ENCODE measurements at regions not wholly inside any gene's neighbourhood (a gene's known extent, or its start where the extent isn't known, plus 50 kb on each side); places are given as distances from the start of the nearest gene placed in this dataset.

- Histone ChIP-seq H3K36me3 (ENCODE audit: control insufficient read depth in 2 of 4, insufficient read depth in 4 of 4, low read length in 3 of 4) (no peaks in the 10 kb centered on the region), H3K23me2 (ENCODE audit: low read depth, low read length) (no peaks in the 10 kb centered on the region), H2AK5ac (ENCODE audit: low read depth, low read length) (no peak overlapping the region), H3K23ac (ENCODE audit: insufficient read length) (no peak overlapping the region), H3K27ac (ENCODE audit: low read depth, low read length) (no peak overlapping the region), H2BK15ac (ENCODE audit: low read length) (no peak overlapping the region), H3K9ac (replicated peaks in 1 of 4; ENCODE audit: extremely low read depth in 1 of 4, low read depth in 3 of 4, low read length in 3 of 4) (no peak overlapping the region), H3K4me3 (ENCODE audit: extremely low read depth in 1 of 4, insufficient read depth in 2 of 4, low read depth in 3 of 4, low read length in 4 of 4) (no peak overlapping the region), H3K9me3 (ENCODE audit: insufficient read depth in 2 of 2, low read depth in 1 of 2, low read length in 1 of 2) (no peaks in the 10 kb centered on the region), H4K91ac (replicated peaks; ENCODE audit: insufficient read length, low read length) (no peak overlapping the region), H3K4me2 (ENCODE audit: insufficient read depth in 1 of 2, low read depth in 2 of 2, low read length in 2 of 2) (no peak overlapping the region), H2AFZ (ENCODE audit: low read length) (no peak overlapping the region), H3K4ac (replicated peaks; ENCODE audit: insufficient read length, low read depth, low read length) (no peak overlapping the region), H3K56ac (replicated peaks; ENCODE audit: insufficient read length, low read depth, low read length) (no peak overlapping the region), H3K18ac (ENCODE audit: extremely low read depth, low read length) (no peak overlapping the region), H3K4me1 (replicated peaks in 1 of 4; ENCODE audit: control insufficient read depth in 3 of 4, insufficient read depth in 4 of 4, low read length in 3 of 4) (no peaks in the 10 kb centered on the region), H2BK20ac (ENCODE audit: low read length) (no peak overlapping the region), H2BK120ac (replicated peaks; ENCODE audit: low read depth, low read length) (no peak overlapping the region), H3K27me3 (replicated peaks in 1 of 4; ENCODE audit: control insufficient read depth in 3 of 4, extremely low read depth in 1 of 4, insufficient read depth in 3 of 4, low read length in 3 of 4) (no peaks in the 10 kb centered on the region), H2BK12ac (ENCODE audit: low read depth, low read length) (no peak overlapping the region), H3K79me1 (ENCODE audit: low read depth, low read length) (no peaks in the 10 kb centered on the region), H4K5ac (ENCODE audit: insufficient read length, low read depth, low read length) (no peak overlapping the region), H4K8ac (ENCODE audit: extremely low read depth, insufficient read depth, low read length) (no peak overlapping the region), H2BK5ac (ENCODE audit: low read depth, low read length) (no peak overlapping the region), H4K20me1 (replicated peaks in 1 of 2; ENCODE audit: control insufficient read depth in 1 of 2, insufficient read depth in 2 of 2, low read length in 2 of 2) (no peaks in the 10 kb centered on the region), H3K14ac (ENCODE audit: insufficient read length) (no peak overlapping the region), H3K79me2 (ENCODE audit: control insufficient read depth in 1 of 2, insufficient read depth in 2 of 2, low read length in 2 of 2) (no peaks in the 10 kb centered on the region)
- DNase-seq (ENCODE audit: low read depth in 1 of 2, low spot score in 2 of 2) (no peak), FAIRE-seq (no peak)
- WGBS, 2 experiments (ENCODE audit: extremely low coverage in 1 of 2, insufficient coverage in 1 of 2, insufficient read length in 1 of 2, insufficient replicate concordance in 2 of 2, low coverage in 1 of 2, low lambda C conversion rate in 2 of 2, missing lambda C conversion rate in 1 of 2): 94% methylated on average over 4 of the region's 4 CpGs; no CpG with 5 or more reads in 1 of the 2 experiments
- CTCF ChIA-PET (ENCODE audit: partially characterized antibody): interaction anchor here (1.0 kb wide), 1 partner anchor 286 kb away, joined by 3 read pairs; no protein-coding TSS in a partner anchor
- TF ChIP-seq MAX (IDR thresholded peaks at IDR 0.05) (no peak), GABPA (IDR thresholded peaks at IDR 0.05; ENCODE audit: borderline replicate concordance, insufficient read depth, low read length) (no peak), CTCF (IDR thresholded peaks at IDR 0.05; ENCODE audit: control extremely low read depth in 1 of 3, insufficient read depth in 1 of 3, low read depth in 1 of 3, low read length in 3 of 3) (no peak), SP4 (IDR thresholded peaks at IDR 0.05; ENCODE audit: low read length) (no peak), USF2 (IDR thresholded peaks at IDR 0.05; ENCODE audit: low read length) (no peak)
- POLR2A ChIA-PET (ENCODE audit: partially characterized antibody): no interaction called here
Observed at GRCh38 chr20:11626551-11626950, 291.1 kb upstream of the BTBD3 start.

Data from H1 (cell line).